ENCODE measurements at regions not wholly inside any gene's neighbourhood (a gene's known extent, or its start where the extent isn't known, plus 50 kb on each side); places are given as distances from the start of the nearest gene placed in this dataset.
"Not testable (repeated sequence)": the region's sequence is repeated elsewhere in the genome, so short reads cannot be mapped to it uniquely, and the experiment has no call there.

DNA sequence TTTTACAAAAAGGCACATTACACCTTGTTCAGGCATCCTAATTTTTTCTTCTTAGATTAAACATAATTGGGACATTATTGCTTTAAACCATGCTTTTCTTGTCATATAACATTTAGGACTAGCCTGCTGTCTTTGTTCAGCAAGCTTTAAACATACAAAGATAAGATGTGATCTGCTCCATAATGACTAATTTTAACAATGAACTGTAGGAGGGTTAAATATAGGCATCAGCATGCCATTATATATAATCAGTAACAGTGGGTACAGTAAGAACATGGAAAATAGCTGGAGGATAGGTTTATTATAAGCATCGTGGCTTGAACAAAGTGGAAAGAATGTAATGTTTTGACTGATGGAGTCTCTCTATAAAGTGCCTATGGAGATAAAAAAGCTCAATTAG lies 661.7 kb downstream of the SLITRK6 start:
- no peaks in the 10 kb centered on the region for H3K36me3 ChIP-seq (replicated peaks in 1 of 2; ENCODE audit: control extremely low read depth in 1 of 2, control insufficient read depth in 1 of 2, extremely low read depth in 1 of 2, insufficient read depth in 2 of 2, low read length in 1 of 2)
- H3K4me1 Mint-ChIP-seq: no peaks in the 10 kb centered on the region
- H3K79me2 ChIP-seq (ENCODE audit: control insufficient read depth, insufficient read depth, low read length): no peaks in the 10 kb centered on the region
- H3K4me3 ChIP-seq (ENCODE audit: control extremely low read depth in 1 of 5, extremely low read depth in 1 of 5, insufficient read depth in 1 of 5, low read depth in 2 of 5, low read length in 4 of 5): no peak overlapping the region
- H4K20me1 ChIP-seq (ENCODE audit: control insufficient read depth, insufficient read depth, low read length, poor library complexity, severe bottlenecking): no peaks in the 10 kb centered on the region
- DNase-seq: no peak
- no peak overlapping the region for H3K27ac Mint-ChIP-seq
- no peak for TF ChIP-seq EZH2 (IDR thresholded peaks at IDR 0.05; ENCODE audit: borderline replicate concordance, insufficient read depth, low read depth, low read length, poor library complexity, severe bottlenecking)
- TF ChIP-seq, protein P1, sequence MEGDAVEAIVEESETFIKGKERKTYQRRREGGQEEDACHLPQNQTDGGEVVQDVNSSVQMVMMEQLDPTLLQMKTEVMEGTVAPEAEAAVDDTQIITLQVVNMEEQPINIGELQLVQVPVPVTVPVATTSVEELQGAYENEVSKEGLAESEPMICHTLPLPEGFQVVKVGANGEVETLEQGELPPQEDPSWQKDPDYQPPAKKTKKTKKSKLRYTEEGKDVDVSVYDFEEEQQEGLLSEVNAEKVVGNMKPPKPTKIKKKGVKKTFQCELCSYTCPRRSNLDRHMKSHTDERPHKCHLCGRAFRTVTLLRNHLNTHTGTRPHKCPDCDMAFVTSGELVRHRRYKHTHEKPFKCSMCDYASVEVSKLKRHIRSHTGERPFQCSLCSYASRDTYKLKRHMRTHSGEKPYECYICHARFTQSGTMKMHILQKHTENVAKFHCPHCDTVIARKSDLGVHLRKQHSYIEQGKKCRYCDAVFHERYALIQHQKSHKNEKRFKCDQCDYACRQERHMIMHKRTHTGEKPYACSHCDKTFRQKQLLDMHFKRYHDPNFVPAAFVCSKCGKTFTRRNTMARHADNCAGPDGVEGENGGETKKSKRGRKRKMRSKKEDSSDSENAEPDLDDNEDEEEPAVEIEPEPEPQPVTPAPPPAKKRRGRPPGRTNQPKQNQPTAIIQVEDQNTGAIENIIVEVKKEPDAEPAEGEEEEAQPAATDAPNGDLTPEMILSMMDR (IDR thresholded peaks at IDR 0.05): no peak
- no CpG with 5 or more reads among the region's 1 CpG for WGBS (ENCODE audit: insufficient coverage)
- CTCF ChIA-PET: no interaction called here
- no peaks in the 10 kb centered on the region for H3K27me3 Mint-ChIP-seq
- H3K4me1 ChIP-seq (ENCODE audit: control insufficient read depth in 2 of 2, insufficient read depth in 2 of 2, low read length in 2 of 2): no peaks in the 10 kb centered on the region
- H3K9ac ChIP-seq (ENCODE audit: low read length): no peak overlapping the region
- intact Hi-C loops (cut with micrococcal nuclease): no loop called here
- no peak overlapping the region for H3K27ac ChIP-seq (ENCODE audit: low read length in 2 of 2)
- POLR2A ChIA-PET: no interaction called here
- peaks cover 0 to 3% (median 0%) of the 10 kb centered on the region in 3 donors for H3K9me3 ChIP-seq (ENCODE audit: control extremely low read depth in 1 of 3, control insufficient read depth in 2 of 3, insufficient read depth in 1 of 3, low read length in 2 of 3)
- H3K9me3 Mint-ChIP-seq (ENCODE audit: insufficient read depth): peaks cover 2% of the 10 kb centered on the region
- no peak overlapping the region for H3K4me3 Mint-ChIP-seq
- H2AFZ ChIP-seq (ENCODE audit: insufficient read depth, low read depth, low read length, poor library complexity, severe bottlenecking): no peak overlapping the region
- H3K27me3 ChIP-seq (replicated peaks in 1 of 4; ENCODE audit: control extremely low read depth in 1 of 4, control insufficient read depth in 3 of 4, insufficient read depth in 4 of 4, low read length in 3 of 4): no peaks in the 10 kb centered on the region
- no peak overlapping the region for H3K4me2 ChIP-seq (replicated peaks; ENCODE audit: low read depth, low read length, poor library complexity, severe bottlenecking)
- no peak for ATAC-seq (ENCODE audit: low read depth)

DNA sequence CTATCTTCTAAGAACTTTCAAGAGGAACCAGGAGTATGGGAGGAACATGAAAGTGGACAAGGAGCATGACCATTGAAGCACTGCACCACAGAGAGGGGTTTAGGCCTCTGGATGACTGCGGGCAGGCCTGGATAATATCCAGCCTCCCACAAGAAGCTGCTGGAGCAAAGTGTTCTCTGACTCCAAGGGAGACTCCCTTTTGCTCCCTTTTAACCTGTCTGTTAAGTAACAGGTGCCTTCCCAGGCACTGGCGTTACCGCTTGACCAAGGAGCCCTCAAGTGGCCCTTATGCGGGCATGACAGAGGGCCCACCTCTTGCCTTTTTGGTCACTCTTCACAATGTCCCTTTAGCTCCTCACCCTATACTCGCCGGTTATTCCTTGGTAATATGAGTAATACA lies 666.2 kb downstream of the SLITRK6 start:
- H4K20me1 ChIP-seq (ENCODE audit: control insufficient read depth, insufficient read depth, low read length, poor library complexity, severe bottlenecking): no peaks in the 10 kb centered on the region
- no peak overlapping the region for H3K27ac Mint-ChIP-seq
- H3K27ac ChIP-seq (ENCODE audit: low read length in 2 of 2): no peak overlapping the region
- POLR2A ChIA-PET: no interaction called here
- H3K9ac ChIP-seq (ENCODE audit: low read length): no peak overlapping the region
- no peak overlapping the region for H3K4me2 ChIP-seq (replicated peaks; ENCODE audit: low read depth, low read length, poor library complexity, severe bottlenecking)
- no peaks in the 10 kb centered on the region for H3K4me1 ChIP-seq (ENCODE audit: control insufficient read depth in 2 of 2, insufficient read depth in 2 of 2, low read length in 2 of 2)
- H3K9me3 ChIP-seq (ENCODE audit: control extremely low read depth in 1 of 3, control insufficient read depth in 2 of 3, insufficient read depth in 1 of 3, low read length in 2 of 3): peaks cover 0 to 3% (median 0%) of the 10 kb centered on the region in 3 donors
- CTCF ChIA-PET: no interaction called here
- TF ChIP-seq EZH2 (IDR thresholded peaks at IDR 0.05; ENCODE audit: borderline replicate concordance, insufficient read depth, low read depth, low read length, poor library complexity, severe bottlenecking): no peak
- TF ChIP-seq, protein P1 (IDR thresholded peaks at IDR 0.05): no peak
- no peaks in the 10 kb centered on the region for H3K4me1 Mint-ChIP-seq
- ATAC-seq (ENCODE audit: low read depth) (no peak), DNase-seq (no peak)
- WGBS (ENCODE audit: insufficient coverage): 95% methylated on average over 4 of the region's 6 CpGs
- intact Hi-C loops (cut with micrococcal nuclease): no loop called here
- H3K4me3 ChIP-seq (ENCODE audit: control extremely low read depth in 1 of 5, extremely low read depth in 1 of 5, insufficient read depth in 1 of 5, low read depth in 2 of 5, low read length in 4 of 5): no peak overlapping the region
- H3K79me2 ChIP-seq (ENCODE audit: control insufficient read depth, insufficient read depth, low read length): no peaks in the 10 kb centered on the region
- no peak overlapping the region for H3K4me3 Mint-ChIP-seq
- no peaks in the 10 kb centered on the region for H3K27me3 Mint-ChIP-seq
- H2AFZ ChIP-seq (ENCODE audit: insufficient read depth, low read depth, low read length, poor library complexity, severe bottlenecking): no peak overlapping the region
- no peaks in the 10 kb centered on the region for H3K9me3 Mint-ChIP-seq (ENCODE audit: insufficient read depth)
- H3K36me3 ChIP-seq (replicated peaks in 1 of 2; ENCODE audit: control extremely low read depth in 1 of 2, control insufficient read depth in 1 of 2, extremely low read depth in 1 of 2, insufficient read depth in 2 of 2, low read length in 1 of 2): no peaks in the 10 kb centered on the region
- no peaks in the 10 kb centered on the region for H3K27me3 ChIP-seq (replicated peaks in 1 of 4; ENCODE audit: control extremely low read depth in 1 of 4, control insufficient read depth in 3 of 4, insufficient read depth in 4 of 4, low read length in 3 of 4)

DNA sequence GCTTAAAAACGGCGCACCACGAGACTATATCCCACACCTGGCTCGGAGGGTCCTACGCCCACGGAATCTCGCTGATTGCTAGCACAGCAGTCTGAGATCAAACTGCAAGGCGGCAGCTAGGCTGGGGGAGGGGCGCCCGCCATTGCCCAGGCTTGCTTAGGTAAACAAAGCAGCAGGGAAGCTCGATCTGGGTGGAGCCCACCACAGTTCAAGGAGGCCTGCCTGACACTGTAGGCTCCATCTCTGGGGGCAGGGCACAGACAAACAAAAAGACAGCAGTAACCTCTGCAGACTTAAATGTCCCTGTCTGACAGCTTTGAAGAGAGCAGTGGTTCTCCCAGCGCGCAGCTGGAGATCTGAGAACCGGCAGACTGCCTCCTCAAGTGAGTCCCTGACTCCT lies 675.7 kb downstream of the SLITRK6 start:
- H3K79me2 ChIP-seq (ENCODE audit: control insufficient read depth, insufficient read depth, low read length); ATAC-seq (ENCODE audit: low read depth); H3K9me3 Mint-ChIP-seq (ENCODE audit: insufficient read depth); H3K4me2 ChIP-seq (replicated peaks; ENCODE audit: low read depth, low read length, poor library complexity, severe bottlenecking); H3K4me1 ChIP-seq (ENCODE audit: control insufficient read depth in 2 of 2, insufficient read depth in 2 of 2, low read length in 2 of 2); H3K4me1 Mint-ChIP-seq; H3K4me3 Mint-ChIP-seq; CTCF ChIA-PET; H3K27ac ChIP-seq (ENCODE audit: low read length in 2 of 2); H3K9ac ChIP-seq (ENCODE audit: low read length); H3K9me3 ChIP-seq (ENCODE audit: control extremely low read depth in 1 of 3, control insufficient read depth in 2 of 3, insufficient read depth in 1 of 3, low read length in 2 of 3); H3K27ac Mint-ChIP-seq; intact Hi-C loops (cut with micrococcal nuclease); H3K36me3 ChIP-seq (replicated peaks in 1 of 2; ENCODE audit: control extremely low read depth in 1 of 2, control insufficient read depth in 1 of 2, extremely low read depth in 1 of 2, insufficient read depth in 2 of 2, low read length in 1 of 2); H2AFZ ChIP-seq (ENCODE audit: insufficient read depth, low read depth, low read length, poor library complexity, severe bottlenecking); DNase-seq; H3K27me3 Mint-ChIP-seq; H3K4me3 ChIP-seq (ENCODE audit: control extremely low read depth in 1 of 5, extremely low read depth in 1 of 5, insufficient read depth in 1 of 5, low read depth in 2 of 5, low read length in 4 of 5); POLR2A ChIA-PET; H4K20me1 ChIP-seq (ENCODE audit: control insufficient read depth, insufficient read depth, low read length, poor library complexity, severe bottlenecking); H3K27me3 ChIP-seq (replicated peaks in 1 of 4; ENCODE audit: control extremely low read depth in 1 of 4, control insufficient read depth in 3 of 4, insufficient read depth in 4 of 4, low read length in 3 of 4): not testable (repeated sequence)
- WGBS (ENCODE audit: insufficient coverage): 75% methylated on average over 3 of the region's 14 CpGs

Data from B cell (primary cell).